Right lung (tissue), 2 donors: ENCODE measurements at regions not wholly inside any gene's neighbourhood (a gene's known extent, or its start where the extent isn't known, plus 50 kb on each side); places are given as distances from the start of the nearest gene placed in this dataset.

ENCODE experiments used
- DNase-seq, 2 donors: peaks; one replicate each; pipeline ENCODE4 v3.0.0-alpha.2; 2013

DNA sequence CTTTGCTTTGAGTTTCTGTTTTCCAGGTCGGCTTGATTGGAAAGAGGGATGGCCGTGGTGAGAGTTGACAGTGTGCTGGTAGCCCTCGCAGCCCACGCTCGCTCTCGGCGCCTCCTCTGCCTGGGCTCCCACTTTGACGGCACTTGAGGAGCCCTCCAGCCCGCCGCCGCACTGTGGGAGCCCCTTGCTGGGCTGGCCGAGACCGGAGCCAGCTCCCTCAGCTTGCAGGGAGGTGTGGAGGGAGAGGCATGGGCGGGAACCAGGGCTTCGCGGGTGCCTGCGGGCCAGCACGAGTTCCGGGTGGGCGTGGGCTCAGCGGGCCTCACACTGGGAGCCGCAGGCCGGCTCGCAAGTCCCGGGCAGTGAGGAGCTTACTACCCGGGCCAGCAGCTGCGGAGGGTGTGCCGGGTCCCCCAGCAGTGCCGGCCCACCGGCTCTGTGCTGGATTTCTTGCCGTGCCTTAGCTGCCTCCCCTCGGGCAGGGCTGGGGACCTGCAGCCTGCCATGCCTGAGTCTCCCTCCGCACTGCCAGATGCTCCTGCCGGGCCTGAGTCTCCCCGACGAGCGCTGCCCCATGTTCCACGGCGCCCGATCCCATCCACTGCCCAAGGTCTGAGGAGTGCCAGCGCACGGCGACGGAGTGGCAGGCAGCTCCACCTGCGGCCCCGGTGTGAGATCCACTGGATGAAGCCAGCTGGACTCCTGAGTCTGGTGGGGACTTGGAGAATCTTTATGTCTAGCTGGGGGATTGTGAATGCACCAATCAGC is 166.4 kb upstream of the FAT1 start:
- DNase-seq: no peak

DNA sequence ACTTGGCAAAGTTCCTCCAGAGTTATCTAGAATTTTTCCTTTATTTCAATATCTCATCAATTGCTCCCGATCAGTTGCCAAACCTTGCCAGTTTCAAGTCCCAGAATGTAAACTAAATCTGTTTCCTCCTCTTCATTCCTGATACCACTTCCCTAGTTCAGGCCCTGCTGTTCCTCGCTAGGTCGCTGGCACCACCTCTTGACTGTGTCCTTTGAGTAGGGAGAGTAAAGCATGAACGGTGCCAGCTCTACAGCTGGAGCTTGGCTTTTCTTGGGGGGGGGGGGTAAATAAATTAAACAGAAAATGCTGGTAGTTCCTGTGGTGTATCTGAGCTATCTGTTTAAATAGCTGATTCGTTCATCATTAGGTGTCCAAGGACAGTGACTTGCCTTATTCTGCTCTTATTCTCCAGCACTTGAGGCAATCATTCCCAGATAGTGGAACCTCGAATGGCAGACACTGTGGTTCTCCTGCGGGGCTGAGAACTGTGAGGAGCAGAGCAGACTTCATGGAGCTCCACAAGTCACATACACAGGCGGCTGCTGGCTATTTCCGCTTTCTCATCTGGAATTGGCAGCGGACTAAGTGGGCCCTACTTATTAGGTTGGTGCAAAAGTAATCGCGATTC is 168.3 kb upstream of the FAT1 start:
- DNase-seq: no peak

GRCh38 chr4:186898367-186898766 is 174.7 kb upstream of the FAT1 start:
- no peak for DNase-seq

DNA sequence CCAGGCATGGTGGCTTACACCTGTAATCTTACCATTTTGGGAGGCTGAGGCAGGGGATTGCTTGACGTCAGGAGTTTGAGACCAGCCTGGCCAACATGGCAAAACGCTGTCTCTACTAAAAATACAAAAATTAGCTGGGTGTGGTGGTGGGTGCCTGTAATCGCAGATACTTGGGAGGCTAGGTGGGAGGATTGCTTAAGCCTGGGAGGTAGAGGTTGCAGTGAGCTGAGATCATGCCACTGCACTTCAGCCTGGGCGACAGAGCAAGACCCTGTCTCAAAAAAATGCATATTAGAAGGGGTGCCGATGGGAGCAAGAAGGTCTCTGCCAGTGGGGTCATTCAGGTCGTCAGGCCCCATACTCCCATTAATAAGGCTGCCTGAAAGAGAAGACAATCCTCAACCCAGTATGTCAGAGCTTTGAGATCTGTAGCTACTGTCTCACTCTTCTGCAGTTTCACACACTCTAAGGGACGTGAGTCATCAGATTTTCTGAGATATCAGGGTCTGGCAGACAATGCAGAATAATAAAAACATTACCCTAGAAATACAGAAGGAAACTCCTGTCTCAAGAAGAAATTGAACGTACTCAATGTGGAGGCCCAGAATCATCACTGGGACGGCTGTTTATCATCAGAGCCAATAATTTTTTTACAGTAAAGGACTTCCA is 176.7 kb upstream of the FAT1 start:
- no peak for DNase-seq

DNA sequence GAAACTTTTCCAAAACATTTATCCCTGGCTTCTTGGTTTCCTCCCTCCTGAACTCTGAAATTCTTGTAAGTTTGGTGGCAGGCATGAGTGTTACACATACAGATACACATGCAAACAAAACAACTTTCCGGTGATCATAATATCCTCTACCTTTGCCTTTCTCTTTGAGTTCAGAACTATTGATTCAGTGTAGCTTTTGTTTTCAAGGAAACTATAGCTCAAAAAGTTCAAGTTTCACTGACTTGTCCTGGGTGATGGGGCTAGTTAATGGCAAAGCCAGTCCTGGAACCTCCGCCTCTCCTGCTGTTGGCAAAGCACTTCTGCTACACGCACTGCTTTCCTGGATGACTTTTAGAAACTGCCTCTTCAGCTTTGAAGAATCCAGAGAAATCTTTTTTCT is 177.3 kb upstream of the FAT1 start:
- no peak for DNase-seq

DNA sequence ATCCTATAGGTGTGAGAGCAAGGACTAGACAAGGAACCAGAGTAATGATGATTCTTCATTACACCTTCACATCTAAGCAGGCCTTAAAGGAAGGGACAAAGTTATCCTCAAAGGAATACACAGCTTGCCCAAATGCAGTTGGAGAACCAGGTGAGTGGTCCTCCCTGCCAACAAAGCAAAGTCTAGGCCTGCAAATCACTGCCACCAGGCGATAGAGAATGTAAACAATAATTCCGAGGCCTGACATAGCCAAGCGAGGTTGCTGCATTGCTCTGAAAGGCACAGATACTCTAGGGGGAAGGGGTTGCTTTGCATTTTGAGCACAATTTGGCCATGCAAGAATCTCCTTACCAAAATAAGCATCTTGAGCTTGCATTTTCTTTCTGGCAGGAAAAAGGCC is 178.2 kb upstream of the FAT1 start:
- DNase-seq: no peak

GRCh38 chr4:186902361-186902760 is 178.7 kb upstream of the FAT1 start:
- no peak for DNase-seq

GRCh38 chr4:186904101-186904500 is 180.4 kb upstream of the FAT1 start:
- DNase-seq: no peak

DNA sequence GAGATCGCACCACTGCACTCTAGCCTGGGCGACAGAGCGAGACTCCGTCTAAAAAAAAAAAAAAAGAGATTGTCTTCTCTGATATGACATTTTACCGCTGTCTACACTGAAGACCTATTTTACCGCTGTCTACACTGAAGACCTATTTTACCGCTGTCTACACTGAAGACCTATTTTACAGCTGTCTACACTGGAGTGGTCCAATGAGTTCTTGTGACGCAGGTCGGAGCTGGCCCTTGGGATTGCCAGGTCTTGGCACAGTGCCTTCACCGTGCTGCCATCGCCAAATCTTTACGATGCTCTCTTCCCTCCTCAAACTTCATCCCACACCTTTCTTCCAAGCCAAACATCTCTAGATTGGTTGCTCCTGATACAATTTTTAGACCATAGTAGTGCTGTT is 183.1 kb upstream of the FAT1 start:
- DNase-seq: no peak

DNA sequence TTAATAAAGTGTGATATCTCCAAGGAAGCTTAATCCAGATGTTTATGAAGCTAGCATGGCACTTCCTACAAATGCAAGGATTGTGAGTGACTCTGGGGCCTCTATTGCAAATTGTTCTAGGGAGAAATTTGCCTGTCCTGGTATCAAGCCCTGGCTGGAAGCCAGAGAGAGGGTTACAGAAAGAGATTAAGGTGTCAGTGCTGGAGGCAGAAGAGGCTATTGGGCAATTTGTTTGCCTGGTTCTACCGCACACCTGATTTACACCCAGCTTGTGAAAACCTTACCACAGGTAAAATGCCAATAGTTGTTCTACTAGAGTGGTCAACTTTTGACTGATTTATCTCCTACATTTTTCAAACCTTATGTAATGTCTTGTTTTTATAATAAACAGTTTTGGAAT is 186.7 kb upstream of the FAT1 start:
- no peak for DNase-seq

- DNase-seq: no peak
Measured at GRCh38 chr4:186912606-186913005, 188.9 kb upstream of the FAT1 start.

DNA sequence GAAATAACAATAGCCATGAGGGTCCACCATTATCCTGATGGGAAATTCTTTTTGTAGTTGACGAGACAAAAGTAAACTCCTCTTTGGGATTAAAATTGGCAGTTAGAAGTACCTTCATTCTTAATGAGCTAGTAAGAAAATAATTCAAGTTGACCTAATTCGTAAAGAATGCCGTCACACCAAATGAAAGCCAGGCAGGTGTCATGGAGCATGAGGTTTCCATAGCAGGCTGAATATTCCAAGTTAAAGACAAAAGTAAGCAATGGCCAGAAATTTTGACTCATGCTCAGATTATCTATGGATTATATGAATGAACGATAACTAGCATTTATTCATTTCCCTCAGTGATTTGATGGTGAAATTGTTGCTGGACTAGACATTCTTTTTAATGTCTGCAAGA is 192.2 kb upstream of the FAT1 start:
- DNase-seq: no peak

- DNase-seq: no peak
Measured at GRCh38 chr4:186917136-186917535, 193.5 kb upstream of the FAT1 start.

DNA sequence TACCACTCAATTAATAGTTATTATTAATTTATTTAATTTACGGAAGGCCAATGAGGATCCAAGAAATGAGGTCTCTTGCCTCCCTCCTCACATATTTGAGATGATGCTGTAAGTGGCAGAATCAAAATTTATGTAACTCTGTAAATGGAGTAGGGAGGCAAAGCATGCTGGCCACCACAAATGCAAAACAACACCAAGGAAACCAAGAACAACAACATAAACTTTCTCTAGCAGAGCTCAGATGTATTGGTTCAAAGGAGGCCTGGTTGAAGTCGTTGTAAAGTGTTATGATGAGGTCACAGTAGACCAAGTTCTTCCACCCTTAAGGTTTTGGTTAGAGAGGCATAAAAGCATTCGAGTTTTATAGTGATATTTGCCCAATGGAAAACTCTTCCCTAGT is 194.8 kb upstream of the FAT1 start:
- DNase-seq: no peak

DNA sequence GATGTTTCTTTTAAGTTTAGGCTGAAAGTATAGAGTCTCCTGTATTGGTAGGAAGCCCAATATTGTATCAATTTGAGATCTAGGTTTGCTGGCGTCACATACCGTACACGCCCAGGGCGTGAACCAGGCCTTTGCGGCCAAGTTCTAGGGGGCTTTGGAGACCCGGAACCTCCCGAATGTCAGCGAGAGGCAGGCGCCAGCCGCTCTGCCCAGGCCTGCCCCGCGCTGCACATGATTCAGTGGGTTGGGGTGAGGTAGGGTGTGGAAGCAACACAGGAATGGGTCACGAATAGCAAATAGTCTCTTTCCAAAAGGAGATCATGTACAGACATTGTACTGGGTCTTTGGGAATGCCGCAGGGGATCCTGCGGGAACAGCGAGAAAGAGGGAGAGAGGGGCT is 195.7 kb upstream of the FAT1 start:
- DNase-seq: no peak

DNA sequence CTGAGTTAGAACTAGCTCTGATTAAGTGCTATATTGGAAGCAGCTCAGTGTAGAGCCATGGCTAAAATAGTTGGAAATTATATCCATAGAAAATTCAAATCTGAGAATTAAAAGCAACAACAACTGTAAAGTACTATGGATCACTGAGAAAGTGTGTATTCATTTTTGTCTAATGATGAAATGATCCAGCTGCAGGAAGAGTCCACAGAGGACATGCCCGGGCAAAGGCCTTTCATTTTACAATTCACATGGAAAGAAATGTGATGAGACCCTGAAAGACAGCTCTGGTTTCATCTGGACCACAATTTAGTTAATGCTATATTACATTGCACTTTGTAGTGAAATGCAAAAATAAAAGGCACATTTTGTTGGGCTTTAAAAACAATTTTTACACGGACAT is 196.8 kb upstream of the FAT1 start:
- no peak for DNase-seq

GRCh38 chr4:186920992-186921391 is 197.3 kb upstream of the FAT1 start:
- no peak for DNase-seq

GRCh38 chr4:186924723-186925122 is 201.1 kb upstream of the FAT1 start:
- no peak for DNase-seq

DNA sequence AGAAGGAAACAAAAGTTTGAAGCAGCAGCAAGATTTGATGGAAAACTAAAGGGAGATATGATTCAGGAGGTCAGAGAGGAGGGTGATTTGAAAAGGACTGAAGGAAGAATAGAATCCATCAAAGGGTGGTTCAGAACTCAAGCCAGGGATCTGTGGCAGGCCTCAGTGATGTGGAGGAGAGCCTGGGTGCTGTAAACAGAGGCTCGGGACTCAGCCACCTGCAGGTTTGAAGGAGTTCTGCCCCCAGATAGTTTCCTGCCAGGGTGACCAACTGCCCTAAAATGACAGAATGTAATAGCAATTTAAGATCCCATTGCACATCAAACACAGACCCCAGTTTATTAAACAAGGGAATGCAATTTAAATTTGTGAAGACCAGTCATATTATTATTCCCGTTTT is 204.0 kb upstream of the FAT1 start:
- no peak for DNase-seq

- DNase-seq: no peak
Measured at GRCh38 chr4:186930024-186930423, 206.4 kb upstream of the FAT1 start.

GRCh38 chr4:186931519-186931918 is 207.9 kb upstream of the FAT1 start:
- DNase-seq: no peak

- no peak for DNase-seq
Measured at GRCh38 chr4:186932196-186932595, 208.5 kb upstream of the FAT1 start.

GRCh38 chr4:186932631-186933187 is 209.1 kb upstream of the FAT1 start:
- peak; percentile 91 to 92 for DNase-seq
